Left lung (tissue), 4 donors: ENCODE measurements at regions not wholly inside any gene's neighbourhood (a gene's known extent, or its start where the extent isn't known, plus 50 kb on each side); places are given as distances from the start of the nearest gene placed in this dataset.
A peak's percentile ranks its signal among the peaks of the same experiment; 100 is the strongest.

ENCODE experiments used
- ATAC-seq: fragments of 200-7000 bp; cut with Tn5 transposase; one replicate; pipeline ENCODE4 v1.9.1; 2020; ENCODE audit warnings: moderate library complexity
- DNase-seq, 4 donors: peaks; one replicate each; pipeline ENCODE4 v3.0.0-alpha.2; 2013 to 2020
- H3K27ac ChIP-seq, 2 donors: fragments of 200-600 bp; sonication (generic) in 1 of 2; one replicate each; pipeline versions ENCODE4 v1.5.0 to v1.8.0; 2020 to 2021
- H3K27me3 ChIP-seq, 2 donors: fragments of 200-600 bp; sonication (generic) in 1 of 2; one replicate each; pipeline versions ENCODE4 v1.5.0 to v1.8.0; 2020 to 2021
- H3K36me3 ChIP-seq, 2 donors: fragments of 200-600 bp; sonication (generic) in 1 of 2; one replicate each; pipeline versions ENCODE4 v1.5.0 to v1.8.0; 2020 to 2021
- H3K4me1 ChIP-seq, 2 donors: fragments of 200-600 bp; one replicate each; pipeline ENCODE4 v1.8.0; 2021
- H3K4me3 ChIP-seq, 2 donors: fragments of 200-600 bp; sonication (generic) in 1 of 2; one replicate each; pipeline versions ENCODE4 v1.5.0 to v1.8.0; 2020 to 2021; ENCODE audit warnings: mild to moderate bottlenecking in 1 of 2
- H3K9me3 ChIP-seq, 2 donors: fragments of 200-600 bp; sonication (generic) in 1 of 2; one replicate each; pipeline versions ENCODE4 v1.5.0 to v1.8.0; 2020 to 2021
- CTCF ChIP-seq, 2 donors: fragments of 200-600 bp; sonication (generic) in 1 of 2; IDR thresholded peaks; one replicate each; pipeline versions ENCODE4 v1.5.0 to v1.8.0; 2021; ENCODE audit warnings: antibody characterized with exemption in 2 of 2
- intact Hi-C, 2 donors: fragments of 100-400 bp; cut with DNase I; formaldehyde crosslinking; loops; one replicate each; pipeline versions ENCODE4 v1.11.2 to v1.14.2; 2022
- donor health status: DM: no; HTN: yes; CAD: no.
- donor health status: DM: no; HTN: no; CAD: no.

GRCh38 chr13:40113643-40114304 lies 458.3 kb downstream of the COG6 start:
- TF ChIP-seq CTCF (IDR thresholded peaks at IDR 0.05) = no peak
- H3K36me3 ChIP-seq = no peaks in the 10 kb centered on the region
- DNase-seq (no peak), ATAC-seq (peak; percentile 65)
- H3K27ac ChIP-seq = no peak overlapping the region
- intact Hi-C loops = no loop called here
- no peaks in the 10 kb centered on the region for H3K27me3 ChIP-seq
- H3K4me3 ChIP-seq = no peak overlapping the region
- H3K4me1 ChIP-seq = no peaks in the 10 kb centered on the region
- H3K9me3 ChIP-seq = no peaks in the 10 kb centered on the region

- DNase-seq (no peak), ATAC-seq (no peak)
- H3K36me3 ChIP-seq = no peaks in the 10 kb centered on the region
- intact Hi-C loops = no loop called here
- no peaks in the 10 kb centered on the region for H3K27me3 ChIP-seq
- no peak overlapping the region for H3K27ac ChIP-seq
- peaks cover 0 to 2% of the 10 kb centered on the region in 2 donors for H3K9me3 ChIP-seq
- no peak for TF ChIP-seq CTCF (IDR thresholded peaks at IDR 0.05)
- H3K4me1 ChIP-seq = no peaks in the 10 kb centered on the region
- no peak overlapping the region for H3K4me3 ChIP-seq
These were observed 458.9 kb downstream of the COG6 start for GRCh38 chr13:40114305-40114896.

- Histone ChIP-seq H3K9me3 (peaks cover 0 to 7% of the 10 kb centered on the region in 2 donors), H3K4me1 (no peaks in the 10 kb centered on the region), H3K27ac (peak overlapping the region in 1 of 2 donors; percentile 52), H3K4me3 (no peak overlapping the region), H3K36me3 (no peaks in the 10 kb centered on the region), H3K27me3 (no peaks in the 10 kb centered on the region)
- ATAC-seq (no peak), DNase-seq (no peak)
- intact Hi-C loops = no loop called here
- no peak for TF ChIP-seq CTCF (IDR thresholded peaks at IDR 0.05)
These were observed 460.0 kb downstream of the COG6 start for GRCh38 chr13:40115426-40115825.

GRCh38 chr13:40116008-40116407 lies 460.5 kb downstream of the COG6 start:
- TF ChIP-seq CTCF (IDR thresholded peaks at IDR 0.05) = no peak
- Histone ChIP-seq H3K27me3 (no peaks in the 10 kb centered on the region), H3K36me3 (no peaks in the 10 kb centered on the region), H3K27ac (peak overlapping the region; percentile 4 to 55), H3K4me1 (no peaks in the 10 kb centered on the region), H3K9me3 (peaks cover 0 to 7% of the 10 kb centered on the region in 2 donors), H3K4me3 (no peak overlapping the region)
- ATAC-seq (peak; percentile 51), DNase-seq (peak in 1 of 4 donors; percentile 45)
- intact Hi-C loops = no loop called here

- Histone ChIP-seq H3K27me3 (no peaks in the 10 kb centered on the region), H3K36me3 (no peaks in the 10 kb centered on the region), H3K4me3 (no peak overlapping the region), H3K27ac (no peak overlapping the region), H3K4me1 (no peaks in the 10 kb centered on the region), H3K9me3 (peaks cover 0 to 7% of the 10 kb centered on the region in 2 donors)
- no peak for TF ChIP-seq CTCF (IDR thresholded peaks at IDR 0.05)
- DNase-seq (no peak), ATAC-seq (no peak)
- intact Hi-C loops = no loop called here
These were observed 462.9 kb downstream of the COG6 start for GRCh38 chr13:40118337-40118736.
